ENCODE measurements at regions not wholly inside any gene's neighbourhood (a gene's known extent, or its start where the extent isn't known, plus 50 kb on each side); places are given as distances from the start of the nearest gene placed in this dataset.
A peak's percentile ranks its signal among the peaks of the same experiment; 100 is the strongest.

- no peaks in the 10 kb centered on the region for H3K4me1 ChIP-seq
- intact Hi-C loops (cut with DNase I): no loop called here
- DNase-seq (no peak), ATAC-seq (no peak)
- no peak overlapping the region for H3K27ac ChIP-seq
- H3K9me3 ChIP-seq: no peaks in the 10 kb centered on the region
- H3K27me3 ChIP-seq: no peaks in the 10 kb centered on the region
- no peak overlapping the region for H3K4me3 ChIP-seq
- H3K36me3 ChIP-seq: no peaks in the 10 kb centered on the region
- TF ChIP-seq, protein P1, sequence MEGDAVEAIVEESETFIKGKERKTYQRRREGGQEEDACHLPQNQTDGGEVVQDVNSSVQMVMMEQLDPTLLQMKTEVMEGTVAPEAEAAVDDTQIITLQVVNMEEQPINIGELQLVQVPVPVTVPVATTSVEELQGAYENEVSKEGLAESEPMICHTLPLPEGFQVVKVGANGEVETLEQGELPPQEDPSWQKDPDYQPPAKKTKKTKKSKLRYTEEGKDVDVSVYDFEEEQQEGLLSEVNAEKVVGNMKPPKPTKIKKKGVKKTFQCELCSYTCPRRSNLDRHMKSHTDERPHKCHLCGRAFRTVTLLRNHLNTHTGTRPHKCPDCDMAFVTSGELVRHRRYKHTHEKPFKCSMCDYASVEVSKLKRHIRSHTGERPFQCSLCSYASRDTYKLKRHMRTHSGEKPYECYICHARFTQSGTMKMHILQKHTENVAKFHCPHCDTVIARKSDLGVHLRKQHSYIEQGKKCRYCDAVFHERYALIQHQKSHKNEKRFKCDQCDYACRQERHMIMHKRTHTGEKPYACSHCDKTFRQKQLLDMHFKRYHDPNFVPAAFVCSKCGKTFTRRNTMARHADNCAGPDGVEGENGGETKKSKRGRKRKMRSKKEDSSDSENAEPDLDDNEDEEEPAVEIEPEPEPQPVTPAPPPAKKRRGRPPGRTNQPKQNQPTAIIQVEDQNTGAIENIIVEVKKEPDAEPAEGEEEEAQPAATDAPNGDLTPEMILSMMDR (IDR thresholded peaks at IDR 0.05): no peak
Measured at GRCh38 chr3:106425026-106425425, 556.2 kb upstream of the CBLB start.

- DNase-seq (no peak), ATAC-seq (no peak)
- no peaks in the 10 kb centered on the region for H3K36me3 ChIP-seq
- no peak overlapping the region for H3K27ac ChIP-seq
- H3K9me3 ChIP-seq: no peaks in the 10 kb centered on the region
- no peak overlapping the region for H3K4me3 ChIP-seq
- TF ChIP-seq, protein P1 (IDR thresholded peaks at IDR 0.05): no peak
- no peaks in the 10 kb centered on the region for H3K4me1 ChIP-seq
- no peaks in the 10 kb centered on the region for H3K27me3 ChIP-seq
- intact Hi-C loops (cut with DNase I): no loop called here
Measured at GRCh38 chr3:106425916-106426315, 557.1 kb upstream of the CBLB start.

DNA sequence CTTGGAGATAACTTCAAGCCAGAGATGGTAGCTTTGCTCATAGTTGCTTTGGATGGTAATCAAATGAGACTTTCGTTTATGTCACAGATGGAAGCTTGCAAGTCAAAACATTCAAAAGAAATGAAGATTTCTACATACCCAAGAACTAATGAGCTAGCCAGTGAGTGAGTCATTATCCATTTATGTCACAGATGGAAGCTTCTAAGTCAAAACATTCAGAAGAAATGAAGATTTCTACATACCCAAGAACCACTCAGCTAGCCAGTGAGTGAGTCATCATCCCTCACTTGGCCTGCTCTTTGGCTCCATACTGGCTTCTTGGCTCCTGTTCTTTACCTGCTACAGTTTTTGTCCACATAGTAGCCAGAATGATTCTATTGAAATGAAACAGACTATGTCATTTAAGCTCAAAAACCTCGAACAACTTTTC lies 559.8 kb upstream of the CBLB start:
- peak; percentile 43 for ATAC-seq
- Histone ChIP-seq H3K4me3 (no peak overlapping the region), H3K9me3 (no peaks in the 10 kb centered on the region), H3K27ac (no peak overlapping the region), H3K4me1 (no peaks in the 10 kb centered on the region), H3K36me3 (no peaks in the 10 kb centered on the region), H3K27me3 (no peaks in the 10 kb centered on the region)
- TF ChIP-seq, protein P1 (IDR thresholded peaks at IDR 0.05): no peak
- intact Hi-C loops (cut with DNase I): no loop called here
- DNase-seq: no peak

GRCh38 chr3:106431721-106432120 lies 562.9 kb upstream of the CBLB start:
- no peaks in the 10 kb centered on the region for H3K9me3 ChIP-seq
- H3K4me1 ChIP-seq: no peaks in the 10 kb centered on the region
- H3K4me3 ChIP-seq: no peak overlapping the region
- ATAC-seq (no peak), DNase-seq (no peak)
- no peak overlapping the region for H3K27ac ChIP-seq
- TF ChIP-seq, protein P1 (IDR thresholded peaks at IDR 0.05): no peak
- no peaks in the 10 kb centered on the region for H3K27me3 ChIP-seq
- no peaks in the 10 kb centered on the region for H3K36me3 ChIP-seq
- intact Hi-C loops (cut with DNase I): no loop called here

- Histone ChIP-seq H3K4me1 (no peaks in the 10 kb centered on the region), H3K9me3 (no peaks in the 10 kb centered on the region), H3K36me3 (no peaks in the 10 kb centered on the region), H3K27ac (no peak overlapping the region), H3K27me3 (no peaks in the 10 kb centered on the region), H3K4me3 (no peak overlapping the region)
- ATAC-seq (no peak), DNase-seq (no peak)
- TF ChIP-seq, protein P1 (IDR thresholded peaks at IDR 0.05): no peak
- intact Hi-C loops (cut with DNase I): no loop called here
Measured at GRCh38 chr3:106435899-106436453, 567.2 kb upstream of the CBLB start.

- TF ChIP-seq, protein P1 (IDR thresholded peaks at IDR 0.05): no peak
- Histone ChIP-seq H3K27me3 (no peaks in the 10 kb centered on the region), H3K9me3 (no peaks in the 10 kb centered on the region), H3K27ac (no peak overlapping the region), H3K4me1 (no peaks in the 10 kb centered on the region), H3K4me3 (no peak overlapping the region), H3K36me3 (no peaks in the 10 kb centered on the region)
- intact Hi-C loops (cut with DNase I): no loop called here
- DNase-seq (no peak), ATAC-seq (no peak)
Measured at GRCh38 chr3:106438887-106439286, 570.1 kb upstream of the CBLB start.
